Left ventricle myocardium inferior (tissue), 1 donor: ENCODE measurements at regions not wholly inside any gene's neighbourhood (a gene's known extent, or its start where the extent isn't known, plus 50 kb on each side); places are given as distances from the start of the nearest gene placed in this dataset.

Experiments
- DNase-seq: peaks from one replicate; pipeline ENCODE4 v3.0.0-alpha.2; 2020
- H3K27ac ChIP-seq: fragments of 200-600 bp; replicated peaks from 2 replicates; pipeline ENCODE4 v1.8.0; 2021
- H3K27me3 ChIP-seq: fragments of 200-600 bp; 2 replicates; pipeline ENCODE4 v1.8.0; 2021; ENCODE audit warnings: low read depth
- H3K36me3 ChIP-seq: fragments of 200-600 bp; 2 replicates; pipeline ENCODE4 v1.8.0; 2021
- H3K4me1 ChIP-seq: fragments of 200-600 bp; 2 replicates; pipeline ENCODE4 v1.8.0; 2021
- H3K4me3 ChIP-seq: fragments of 200-600 bp; 2 replicates; pipeline ENCODE4 v1.8.0; 2021; ENCODE audit warnings: mild to moderate bottlenecking, moderate library complexity
- H3K9me3 ChIP-seq: fragments of 200-600 bp; replicated peaks from 2 replicates; pipeline ENCODE4 v1.8.0; 2021
- CTCF ChIP-seq: fragments of 200-600 bp; IDR thresholded peaks from 2 replicates; pipeline ENCODE4 v1.8.0; 2021; ENCODE audit warnings: antibody characterized with exemption, mild to moderate bottlenecking, borderline replicate concordance
- intact Hi-C: fragments of 100-400 bp; cut with micrococcal nuclease; formaldehyde crosslinking; loops from one replicate; pipeline ENCODE4 v1.11.0; 2022
- donor health status: DM: no; HTN: yes; CAD: no; lungs with severe emphysema.

GRCh38 chr9:13879981-13880380 is 434.0 kb downstream of the NFIB start:
- H3K9me3 ChIP-seq: peaks cover 13% of the 10 kb centered on the region
- TF ChIP-seq CTCF: no peak

GRCh38 chr9:13879011-13879410 is 434.9 kb downstream of the NFIB start:
- Histone ChIP-seq H3K4me1 (peaks cover 12% of the 10 kb centered on the region), H3K9me3 (peaks cover 13% of the 10 kb centered on the region), H3K4me3 (no peak overlapping the region), H3K36me3 (no peaks in the 10 kb centered on the region), H3K27me3 (no peaks in the 10 kb centered on the region), H3K27ac (no peak overlapping the region)
- no peak for TF ChIP-seq CTCF
- intact Hi-C loops: no loop called here
- no peak for DNase-seq

More at GRCh38 chr9:13879981-13880380, 434.0 kb downstream of the NFIB start:
- Histone ChIP-seq H3K27me3 (no peaks in the 10 kb centered on the region), H3K27ac (no peak overlapping the region), H3K36me3 (no peaks in the 10 kb centered on the region), H3K4me1 (peaks cover 12% of the 10 kb centered on the region), H3K4me3 (no peak overlapping the region)
- intact Hi-C loops: no loop called here
- DNase-seq: no peak

GRCh38 chr9:13878241-13878711 is 435.7 kb downstream of the NFIB start:
- no peak overlapping the region for H3K27ac ChIP-seq
- intact Hi-C loops: no loop called here
- TF ChIP-seq CTCF: no peak
- DNase-seq: no peak
- peaks cover 15% of the 10 kb centered on the region for H3K9me3 ChIP-seq
- H3K36me3 ChIP-seq: no peaks in the 10 kb centered on the region
- no peaks in the 10 kb centered on the region for H3K27me3 ChIP-seq
- H3K4me3 ChIP-seq: no peak overlapping the region
- H3K4me1 ChIP-seq: peaks cover 12% of the 10 kb centered on the region

- H3K4me1 ChIP-seq: peaks cover 12% of the 10 kb centered on the region
- intact Hi-C loops: no loop called here
- H3K9me3 ChIP-seq: peaks cover 15% of the 10 kb centered on the region
- TF ChIP-seq CTCF: no peak
- no peak overlapping the region for H3K4me3 ChIP-seq
- DNase-seq: no peak
- no peaks in the 10 kb centered on the region for H3K27me3 ChIP-seq
- no peaks in the 10 kb centered on the region for H3K36me3 ChIP-seq
- no peak overlapping the region for H3K27ac ChIP-seq
These were observed 437.2 kb downstream of the NFIB start for GRCh38 chr9:13876741-13877140.

- Histone ChIP-seq H3K27me3 (no peaks in the 10 kb centered on the region), H3K36me3 (no peaks in the 10 kb centered on the region), H3K4me3 (no peak overlapping the region), H3K27ac (no peak overlapping the region), H3K9me3 (peaks cover 29% of the 10 kb centered on the region), H3K4me1 (peaks cover 12% of the 10 kb centered on the region)
- TF ChIP-seq CTCF: no peak
- intact Hi-C loops: no loop called here
- no peak for DNase-seq
These were observed 440.7 kb downstream of the NFIB start for GRCh38 chr9:13873203-13873602.

- TF ChIP-seq CTCF: no peak
- Histone ChIP-seq H3K36me3 (no peaks in the 10 kb centered on the region), H3K4me1 (peaks cover 8% of the 10 kb centered on the region), H3K4me3 (no peak overlapping the region), H3K9me3 (peaks cover 14% of the 10 kb centered on the region), H3K27me3 (no peaks in the 10 kb centered on the region), H3K27ac (no peak overlapping the region)
- intact Hi-C loops: no loop called here
- no peak for DNase-seq
These were observed 445.6 kb downstream of the NFIB start for GRCh38 chr9:13868336-13868735.
